ENCODE measurements at regions not wholly inside any gene's neighbourhood (a gene's known extent, or its start where the extent isn't known, plus 50 kb on each side); places are given as distances from the start of the nearest gene placed in this dataset.

GRCh38 chr10:3016016-3016415 is 51.3 kb upstream of the PFKP start:
- TF ChIP-seq CTCF (IDR thresholded peaks at IDR 0.05; ENCODE audit: insufficient read depth, low read length) = no peak
- DNase-seq (ENCODE audit: low read depth) = no peak
- H3K4me3 ChIP-seq (ENCODE audit: low read depth, low read length) = no peak overlapping the region

GRCh38 chr10:3014968-3015367 is 52.4 kb upstream of the PFKP start:
- no peak for TF ChIP-seq CTCF (IDR thresholded peaks at IDR 0.05; ENCODE audit: insufficient read depth, low read length)
- DNase-seq (ENCODE audit: low read depth) = no peak
- no peak overlapping the region for H3K4me3 ChIP-seq (ENCODE audit: low read depth, low read length)

DNA sequence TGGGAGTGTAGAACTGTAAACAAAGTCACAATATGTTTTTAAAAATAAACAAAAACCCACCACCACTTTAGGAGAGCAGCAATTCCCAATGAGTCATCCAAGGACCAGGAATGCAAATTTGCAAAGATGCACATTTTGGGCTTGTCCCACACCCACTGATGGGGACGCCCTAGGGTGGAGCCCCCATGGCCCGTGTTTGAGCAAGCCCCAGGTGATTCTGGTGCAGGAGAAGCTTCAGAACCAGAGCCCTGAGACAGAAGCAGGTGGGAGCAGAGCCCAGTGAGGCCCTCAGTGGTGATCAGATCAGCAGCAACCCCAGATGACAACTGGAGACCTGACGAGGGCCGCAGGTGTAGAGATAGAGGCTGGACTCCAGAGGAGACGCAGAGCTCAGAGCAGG is 55.1 kb upstream of the PFKP start:
- TF ChIP-seq CTCF (IDR thresholded peaks at IDR 0.05; ENCODE audit: insufficient read depth, low read length) = no peak
- no peak for DNase-seq (ENCODE audit: low read depth)
- no peak overlapping the region for H3K4me3 ChIP-seq (ENCODE audit: low read depth, low read length)

DNA sequence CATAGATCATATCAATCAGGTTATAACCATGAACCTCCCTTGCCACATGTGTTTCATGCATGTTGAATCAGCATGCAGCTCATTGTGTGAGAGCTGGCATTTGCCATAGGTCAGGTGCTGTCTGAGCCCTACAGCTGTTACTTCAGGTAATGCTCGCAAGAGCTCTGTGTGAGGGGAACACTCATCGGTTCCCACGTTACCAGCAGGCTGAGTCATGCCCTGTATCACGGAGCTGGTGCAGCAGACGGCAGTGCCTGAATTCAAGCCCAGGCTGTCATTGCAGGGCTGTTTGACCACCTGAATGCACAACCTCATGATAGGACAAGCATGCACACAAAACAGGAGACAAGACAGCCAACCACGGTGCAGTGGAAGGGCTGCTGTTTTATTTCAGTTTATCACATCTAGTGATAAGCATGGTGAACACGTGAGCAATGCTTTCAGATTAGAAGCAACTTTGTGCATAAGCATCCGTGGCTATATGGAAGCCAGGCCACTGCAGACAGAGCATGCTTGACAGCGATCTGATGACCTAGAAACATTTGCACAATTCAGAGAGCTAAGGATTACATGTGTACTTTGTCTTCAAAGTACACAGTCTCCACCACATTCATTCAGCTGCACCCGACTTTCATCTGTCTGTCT is 56.4 kb upstream of the PFKP start:
- no peak for TF ChIP-seq CTCF (IDR thresholded peaks at IDR 0.05; ENCODE audit: insufficient read depth, low read length)
- peak; percentile 14 for DNase-seq (ENCODE audit: low read depth)
- H3K4me3 ChIP-seq (ENCODE audit: low read depth, low read length) = no peak overlapping the region

GRCh38 chr10:3010334-3010733 is 57.0 kb upstream of the PFKP start:
- no peak for DNase-seq (ENCODE audit: low read depth)
- no peak overlapping the region for H3K4me3 ChIP-seq (ENCODE audit: low read depth, low read length)
- no peak for TF ChIP-seq CTCF (IDR thresholded peaks at IDR 0.05; ENCODE audit: insufficient read depth, low read length)

GRCh38 chr10:3009341-3009740 is 58.0 kb upstream of the PFKP start:
- H3K4me3 ChIP-seq (ENCODE audit: low read depth, low read length) = no peak overlapping the region
- no peak for DNase-seq (ENCODE audit: low read depth)
- no peak for TF ChIP-seq CTCF (IDR thresholded peaks at IDR 0.05; ENCODE audit: insufficient read depth, low read length)
